Omental fat pad (tissue), 3 donors: ENCODE measurements at regions not wholly inside any gene's neighbourhood (a gene's known extent, or its start where the extent isn't known, plus 50 kb on each side); places are given as distances from the start of the nearest gene placed in this dataset.

Source experiments
- ATAC-seq: fragments of 150-250 bp; one replicate; pipeline ENCODE4 v1.9.1; 2016; ENCODE audit warnings: mild to moderate bottlenecking, moderate library complexity; ENCODE audit not compliant: low FRiP score
- DNase-seq: peaks from one replicate; pipeline ENCODE4 v3.0.0-alpha.2; 2019; ENCODE audit warnings: low spot score
- TF ChIP-seq, protein P1 (sequence below), 3 donors: fragments of 450-650 bp; IDR thresholded peaks; one replicate each; pipeline ENCODE4 v1.5.1; 2016 to 2017; ENCODE audit warnings: antibody characterized with exemption in 3 of 3, mild to moderate bottlenecking in 3 of 3, moderate library complexity in 2 of 3

GRCh38 chr14:87816416-87816815 lies 176.6 kb downstream of the GALC start:
- DNase-seq (no peak), ATAC-seq (no peak)
- TF ChIP-seq, protein P1, sequence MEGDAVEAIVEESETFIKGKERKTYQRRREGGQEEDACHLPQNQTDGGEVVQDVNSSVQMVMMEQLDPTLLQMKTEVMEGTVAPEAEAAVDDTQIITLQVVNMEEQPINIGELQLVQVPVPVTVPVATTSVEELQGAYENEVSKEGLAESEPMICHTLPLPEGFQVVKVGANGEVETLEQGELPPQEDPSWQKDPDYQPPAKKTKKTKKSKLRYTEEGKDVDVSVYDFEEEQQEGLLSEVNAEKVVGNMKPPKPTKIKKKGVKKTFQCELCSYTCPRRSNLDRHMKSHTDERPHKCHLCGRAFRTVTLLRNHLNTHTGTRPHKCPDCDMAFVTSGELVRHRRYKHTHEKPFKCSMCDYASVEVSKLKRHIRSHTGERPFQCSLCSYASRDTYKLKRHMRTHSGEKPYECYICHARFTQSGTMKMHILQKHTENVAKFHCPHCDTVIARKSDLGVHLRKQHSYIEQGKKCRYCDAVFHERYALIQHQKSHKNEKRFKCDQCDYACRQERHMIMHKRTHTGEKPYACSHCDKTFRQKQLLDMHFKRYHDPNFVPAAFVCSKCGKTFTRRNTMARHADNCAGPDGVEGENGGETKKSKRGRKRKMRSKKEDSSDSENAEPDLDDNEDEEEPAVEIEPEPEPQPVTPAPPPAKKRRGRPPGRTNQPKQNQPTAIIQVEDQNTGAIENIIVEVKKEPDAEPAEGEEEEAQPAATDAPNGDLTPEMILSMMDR (IDR thresholded peaks at IDR 0.05) = no peak

- ATAC-seq (no peak), DNase-seq (no peak)
- TF ChIP-seq, protein P1 (IDR thresholded peaks at IDR 0.05) = no peak
Observed at GRCh38 chr14:87815121-87815520, 177.9 kb downstream of the GALC start.

- TF ChIP-seq, protein P1 (IDR thresholded peaks at IDR 0.05) = no peak
- ATAC-seq = no peak
- DNase-seq = no peak
Observed at GRCh38 chr14:87813686-87814085, 179.3 kb downstream of the GALC start.

DNA sequence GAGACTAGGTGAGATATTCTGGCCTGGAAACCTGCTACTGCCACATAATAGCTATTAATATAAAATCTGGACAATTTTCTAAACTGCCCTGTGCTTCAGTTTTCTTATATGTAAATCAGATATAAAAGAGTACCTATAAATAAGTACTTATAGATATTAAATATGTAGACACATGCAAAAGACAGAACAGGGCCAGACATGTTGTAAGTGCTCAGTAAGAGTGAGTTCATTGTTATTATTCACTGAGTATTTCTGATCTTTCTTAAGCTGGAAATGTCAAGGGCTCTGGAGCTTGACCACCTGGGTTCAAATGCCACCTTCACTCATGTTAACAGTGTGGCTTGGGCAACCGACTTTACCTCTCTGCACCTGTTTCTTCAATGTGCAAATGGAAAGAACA lies 179.8 kb downstream of the GALC start:
- ATAC-seq (no peak), DNase-seq (no peak)
- TF ChIP-seq, protein P1 (IDR thresholded peaks at IDR 0.05) = no peak

GRCh38 chr14:87811246-87811645 lies 181.7 kb downstream of the GALC start:
- DNase-seq = no peak
- no peak for ATAC-seq
- TF ChIP-seq, protein P1 (IDR thresholded peaks at IDR 0.05) = no peak

- DNase-seq = no peak
- no peak for ATAC-seq
- TF ChIP-seq, protein P1 (IDR thresholded peaks at IDR 0.05) = no peak
Observed at GRCh38 chr14:87810711-87811110, 182.3 kb downstream of the GALC start.

- TF ChIP-seq, protein P1 (IDR thresholded peaks at IDR 0.05) = no peak
- no peak for DNase-seq
- ATAC-seq = no peak
Observed at GRCh38 chr14:87809261-87809660, 183.7 kb downstream of the GALC start.
